ENCODE measurements at regions not wholly inside any gene's neighbourhood (a gene's known extent, or its start where the extent isn't known, plus 50 kb on each side); places are given as distances from the start of the nearest gene placed in this dataset.

- TF ChIP-seq CTCF (IDR thresholded peaks at IDR 0.05; ENCODE audit: low read depth, low read length): no peak
- H3K4me3 ChIP-seq (ENCODE audit: low read depth, low read length): no peak overlapping the region
These were observed 56.3 kb upstream of the PIRT start for GRCh38 chr17:10894220-10894619.

GRCh38 chr17:10888858-10889257 lies 51.0 kb upstream of the PIRT start:
- no peak for TF ChIP-seq CTCF (IDR thresholded peaks at IDR 0.05; ENCODE audit: low read depth, low read length)

More at GRCh38 chr17:10888858-10889257, 51.0 kb upstream of the PIRT start:
- H3K4me3 ChIP-seq (ENCODE audit: low read depth, low read length): no peak overlapping the region
